NCI-H2196 (cell line): ENCODE measurements at regions not wholly inside any gene's neighbourhood (a gene's known extent, or its start where the extent isn't known, plus 50 kb on each side); places are given as distances from the start of the nearest gene placed in this dataset.

Source experiments
- DNase-seq: peaks from one replicate; lab custom pipeline; 2025; ENCODE audit not compliant: unreplicated experiment; lab: John Stamatoyannopoulos, UW

DNA sequence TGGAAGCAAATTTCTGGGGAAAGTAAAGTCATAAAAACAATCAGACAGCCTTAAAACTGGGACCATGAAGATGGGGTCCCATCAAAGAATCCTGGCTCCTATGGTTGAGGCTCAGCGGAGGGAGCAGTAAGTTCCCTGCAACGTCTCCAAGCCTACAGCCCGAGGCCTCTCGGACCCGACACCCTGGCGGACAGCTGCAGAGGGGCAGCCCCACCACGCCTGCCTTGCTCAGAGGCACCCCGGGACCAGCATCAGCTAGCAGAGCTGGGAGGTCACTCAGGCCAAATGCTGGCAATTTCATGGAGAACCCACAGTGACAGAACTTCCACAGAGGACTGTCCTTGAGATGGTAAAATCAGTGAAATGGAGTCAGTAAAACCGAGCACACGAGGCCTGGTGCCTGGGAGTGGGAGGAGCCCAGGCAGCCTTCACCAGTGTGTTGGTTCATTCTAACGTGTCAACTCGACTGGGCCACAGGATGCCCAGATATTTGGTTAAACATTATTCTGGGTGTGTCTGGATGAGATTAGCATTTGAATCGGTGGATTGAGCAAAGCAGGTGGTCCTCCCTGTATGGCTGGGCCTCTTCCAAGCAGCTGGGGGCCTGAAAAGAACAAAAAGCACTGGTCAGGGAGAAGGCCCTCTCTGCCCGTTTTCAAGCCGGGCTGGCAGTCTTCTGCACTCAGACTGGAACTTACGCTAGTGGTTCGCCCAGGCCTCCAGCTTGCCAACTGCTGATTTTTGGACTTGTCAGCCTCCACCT lies 96.2 kb upstream of the INSIG1 start:
- DNase-seq: no peak

DNA sequence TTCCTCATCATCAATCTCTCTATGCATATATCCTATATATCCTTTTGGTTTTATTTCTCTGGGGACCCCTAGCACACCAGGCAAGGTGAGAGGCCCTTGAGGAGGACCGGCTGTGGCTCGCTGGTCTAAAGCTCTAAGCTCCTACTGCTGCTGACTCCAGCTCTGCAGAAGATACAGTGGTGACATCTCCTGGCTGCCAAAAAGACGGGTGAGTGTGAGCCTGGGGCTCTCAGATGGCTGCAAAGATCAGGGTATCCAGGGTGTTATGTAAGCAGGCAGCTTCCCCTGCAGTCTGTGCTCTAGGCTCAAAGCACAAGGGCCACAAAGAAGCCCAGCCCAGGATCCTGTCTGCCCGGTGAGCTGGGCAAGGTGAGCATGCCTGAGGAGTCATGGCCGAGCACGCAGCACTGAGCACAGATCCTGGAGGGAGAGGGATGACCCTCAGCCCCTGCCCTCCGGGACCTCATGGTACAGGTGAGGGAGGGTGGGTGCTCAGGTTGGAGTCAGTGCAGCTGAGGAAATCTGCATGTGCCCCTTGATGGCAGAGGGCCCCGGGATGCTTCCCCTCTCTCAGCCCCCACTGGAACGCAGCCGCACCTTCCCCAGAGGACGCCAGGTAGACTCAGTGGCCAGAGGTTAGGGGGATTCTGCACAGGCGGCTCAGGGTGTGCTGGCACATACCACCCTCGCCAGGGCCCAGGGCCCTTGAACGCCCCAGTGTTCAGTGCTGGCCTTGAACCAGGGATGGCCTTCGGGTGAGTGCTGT lies 95.4 kb upstream of the INSIG1 start:
- DNase-seq: no peak

DNA sequence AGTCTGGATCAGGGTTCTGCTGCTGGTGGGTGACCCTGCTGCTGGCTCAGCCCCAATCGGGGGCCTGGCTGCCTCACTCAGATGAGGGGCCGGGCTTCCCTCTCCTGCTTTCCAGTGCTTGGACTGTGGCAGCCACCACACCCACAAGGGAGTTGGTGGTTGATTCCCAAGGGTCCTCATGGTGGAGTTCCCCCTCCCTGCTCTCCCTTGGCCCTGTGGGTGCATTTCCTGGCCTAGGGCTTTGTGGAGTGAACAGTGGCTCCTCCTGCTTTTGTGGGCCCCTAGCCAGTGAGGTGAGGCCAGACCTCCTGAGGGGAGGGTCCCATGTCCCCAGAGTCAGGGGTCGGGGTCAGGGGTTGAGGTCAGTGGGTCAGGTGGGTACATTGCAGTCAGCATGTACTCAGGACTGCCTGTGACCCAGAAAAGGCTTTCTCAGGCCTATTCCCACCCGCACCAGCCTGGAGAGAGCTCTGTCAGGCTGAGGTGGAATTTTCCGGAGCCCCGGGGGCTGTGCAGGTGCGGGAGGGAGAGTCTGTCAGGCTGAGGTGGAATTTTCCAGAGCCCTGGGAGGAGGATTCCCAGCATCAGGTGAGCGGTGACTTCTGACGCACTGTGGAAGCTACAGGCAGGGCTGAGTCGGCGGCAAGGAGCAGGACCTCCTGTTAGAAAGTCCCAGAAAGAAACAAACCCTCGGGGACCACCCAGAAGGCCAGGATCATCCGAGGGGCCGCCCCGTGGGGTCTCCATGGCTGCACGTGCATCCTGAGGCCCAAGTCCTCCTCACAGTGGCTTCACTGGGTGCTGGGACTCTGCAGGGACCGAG lies 94.4 kb upstream of the INSIG1 start:
- DNase-seq: no peak

DNA sequence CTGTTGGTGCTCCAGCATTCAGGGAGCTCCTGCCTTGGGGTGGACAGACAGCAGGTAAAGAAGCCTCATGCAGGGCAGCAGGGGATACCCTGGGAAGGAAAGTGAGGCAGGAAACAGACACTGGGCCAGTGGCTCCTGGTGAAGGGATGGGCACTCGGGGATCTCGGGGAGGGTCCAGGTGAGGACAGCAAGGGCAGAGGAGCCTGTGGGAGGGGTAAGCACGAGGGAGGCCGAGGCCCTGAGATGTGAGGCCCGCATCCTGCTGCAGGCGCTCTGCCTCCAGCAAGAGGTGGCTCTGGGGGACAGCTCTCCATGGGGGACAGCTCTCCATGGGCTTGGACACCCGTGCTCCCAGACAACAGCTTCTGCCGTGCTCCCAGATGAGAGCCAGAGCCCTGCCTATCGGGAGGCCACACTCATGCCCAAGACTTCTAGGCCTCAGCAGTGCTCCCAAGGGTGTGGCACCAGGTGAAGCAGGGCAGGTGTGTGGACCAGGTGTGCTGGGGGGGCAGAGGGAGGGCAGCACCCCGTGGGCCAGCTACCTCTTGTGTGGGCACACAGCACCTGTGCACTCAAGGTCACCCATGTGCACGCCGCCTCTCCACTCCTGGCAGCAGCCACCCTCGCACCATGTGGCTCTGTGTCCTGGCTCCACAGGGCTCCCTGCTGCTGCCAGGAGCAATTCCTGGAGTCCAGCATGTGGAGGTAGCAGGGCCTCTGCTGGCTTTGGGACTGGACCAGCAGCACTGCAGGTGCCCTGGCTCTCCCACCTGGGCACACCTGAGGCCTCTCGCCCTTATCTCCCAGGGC lies 93.6 kb upstream of the INSIG1 start:
- no peak for DNase-seq

DNA sequence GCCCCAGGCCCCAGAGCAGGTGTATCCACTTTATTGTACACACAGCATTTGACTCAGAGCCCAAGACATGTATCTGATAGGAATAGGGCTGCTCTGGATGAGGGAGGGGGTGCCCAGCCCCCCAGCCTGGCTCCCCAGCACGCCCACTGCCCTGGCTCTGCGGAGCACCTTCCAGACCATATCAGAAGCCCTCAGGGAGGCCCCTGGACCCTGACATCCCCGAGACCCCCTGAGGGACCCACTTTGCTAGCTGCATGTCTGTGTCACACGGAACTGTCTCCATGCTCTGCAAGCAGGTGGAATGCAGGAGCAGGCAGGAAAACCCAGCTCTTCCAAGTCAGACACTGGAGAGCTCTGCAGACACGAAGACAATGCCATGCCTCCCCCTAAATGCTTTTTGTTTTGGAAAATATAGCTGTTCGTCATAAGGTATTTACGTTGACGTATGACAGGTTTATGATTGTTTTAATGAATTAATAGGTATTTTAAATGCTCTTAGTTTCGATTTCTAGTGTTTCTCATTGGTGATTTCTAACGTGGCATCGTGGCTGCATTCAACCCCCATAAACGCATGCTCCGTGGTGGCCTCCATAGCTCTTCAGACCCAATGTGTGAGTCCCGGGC lies 92.8 kb upstream of the INSIG1 start:
- DNase-seq: no peak

DNA sequence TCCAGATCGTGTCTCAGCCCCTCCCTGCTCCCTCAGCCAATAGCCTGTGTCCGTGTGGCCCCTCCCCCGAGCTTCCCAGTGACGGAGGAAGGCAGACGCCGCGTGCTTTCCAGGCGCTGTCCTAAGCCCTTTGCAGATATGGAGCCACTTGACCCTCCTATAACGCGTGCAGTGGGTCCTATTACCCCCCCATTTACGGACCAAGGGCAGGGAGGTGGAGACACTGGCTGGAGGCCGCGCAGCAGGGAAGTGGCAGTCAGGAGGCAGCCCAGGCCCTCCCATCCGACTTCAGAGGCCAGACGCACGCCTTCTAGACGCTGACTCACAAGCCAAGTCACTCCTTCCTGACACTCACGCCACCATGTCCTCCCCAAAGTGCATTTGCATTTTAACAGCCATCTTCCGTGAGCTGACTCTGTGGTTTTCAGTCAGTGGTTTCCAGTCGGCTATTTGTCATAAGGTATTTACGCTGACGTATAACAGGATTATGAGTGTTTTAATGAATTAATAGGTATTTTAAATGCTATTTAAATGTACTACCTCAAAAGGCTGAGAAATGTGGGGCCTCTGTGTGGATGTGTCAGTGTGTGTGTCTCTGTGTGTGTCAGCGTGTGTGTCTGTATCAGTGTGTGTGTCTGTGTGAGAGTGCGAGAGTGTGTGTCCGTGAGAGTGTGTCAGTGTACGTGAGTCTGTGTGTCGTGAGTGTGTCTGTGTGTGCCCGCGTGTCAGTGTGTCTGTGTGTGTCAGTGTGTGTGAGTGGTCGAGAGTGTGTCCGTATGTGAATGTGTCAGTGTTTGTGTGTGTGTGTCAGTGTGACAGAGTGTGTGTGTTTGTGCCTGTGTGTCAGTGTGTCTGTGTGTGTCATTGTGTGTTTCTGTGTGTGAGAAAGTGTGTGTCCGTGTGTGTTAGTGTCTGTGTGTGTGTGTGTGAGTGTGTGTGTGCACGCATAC lies 92.0 kb upstream of the INSIG1 start:
- no peak for DNase-seq

DNA sequence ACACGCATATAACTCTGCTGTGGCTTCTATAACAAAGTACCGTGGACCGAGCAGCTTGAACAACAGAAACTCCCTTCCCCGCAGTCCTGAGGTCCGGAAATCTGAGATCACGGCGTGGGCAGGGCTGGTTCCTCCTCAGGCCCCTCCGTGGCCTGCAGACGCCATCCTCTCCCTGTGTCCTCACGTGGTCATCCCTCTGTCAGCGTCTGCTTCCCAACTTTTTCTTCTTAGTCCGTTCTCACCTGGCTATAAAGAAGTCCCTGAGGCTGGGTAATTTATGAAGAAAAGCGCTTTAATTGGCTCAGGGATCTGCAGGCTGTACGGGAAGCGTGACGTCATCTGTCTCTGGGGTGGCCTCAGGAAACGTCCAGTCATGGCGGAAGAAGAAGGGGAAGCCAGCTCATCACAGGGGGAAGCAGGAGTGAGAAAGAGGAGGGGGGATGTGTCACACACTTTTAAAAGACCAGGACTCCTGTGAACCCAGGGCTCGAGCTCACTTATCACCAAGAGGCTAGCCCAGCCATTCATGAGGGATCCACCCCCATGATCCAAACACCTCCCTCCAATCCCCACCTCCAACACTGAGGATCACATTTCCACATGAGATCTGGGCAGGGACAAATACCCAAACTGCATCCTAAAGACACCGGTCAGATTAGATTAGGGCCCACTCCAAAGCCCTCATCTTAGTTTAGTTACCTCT lies 91.2 kb upstream of the INSIG1 start:
- no peak for DNase-seq

DNA sequence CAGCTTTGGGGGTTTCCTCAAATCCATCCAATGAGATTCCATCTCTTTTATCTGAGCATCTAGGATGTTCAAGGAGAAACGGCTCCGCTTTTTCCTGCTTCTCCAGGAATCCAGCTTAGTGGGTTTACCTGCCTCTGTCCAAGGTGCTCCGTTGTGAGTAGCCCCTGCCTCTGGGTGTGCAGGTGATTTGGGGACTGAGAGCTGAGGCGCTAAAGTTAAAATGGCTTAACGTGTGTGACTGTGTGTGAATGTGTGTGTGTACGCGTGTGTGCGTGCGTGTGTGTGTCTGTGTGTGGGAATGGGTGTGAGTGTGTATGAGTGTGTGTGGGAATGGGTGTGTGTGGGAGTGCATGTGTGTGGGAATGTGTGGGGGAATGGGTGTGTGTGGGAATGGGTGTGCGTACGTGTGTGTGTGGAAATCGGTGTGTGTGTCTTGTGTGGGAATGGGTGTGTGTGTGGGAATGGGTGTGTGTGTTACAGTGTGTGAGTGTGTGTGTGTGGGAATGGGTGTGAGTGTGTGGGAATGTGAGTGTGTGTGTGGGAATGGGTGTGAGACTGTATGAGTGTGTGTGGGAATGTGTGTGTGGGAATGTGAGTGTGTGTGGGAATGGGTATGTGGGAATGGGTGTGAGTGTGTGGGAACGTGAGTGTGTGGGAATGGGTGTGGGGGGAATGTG lies 90.2 kb upstream of the INSIG1 start:
- no peak for DNase-seq

DNA sequence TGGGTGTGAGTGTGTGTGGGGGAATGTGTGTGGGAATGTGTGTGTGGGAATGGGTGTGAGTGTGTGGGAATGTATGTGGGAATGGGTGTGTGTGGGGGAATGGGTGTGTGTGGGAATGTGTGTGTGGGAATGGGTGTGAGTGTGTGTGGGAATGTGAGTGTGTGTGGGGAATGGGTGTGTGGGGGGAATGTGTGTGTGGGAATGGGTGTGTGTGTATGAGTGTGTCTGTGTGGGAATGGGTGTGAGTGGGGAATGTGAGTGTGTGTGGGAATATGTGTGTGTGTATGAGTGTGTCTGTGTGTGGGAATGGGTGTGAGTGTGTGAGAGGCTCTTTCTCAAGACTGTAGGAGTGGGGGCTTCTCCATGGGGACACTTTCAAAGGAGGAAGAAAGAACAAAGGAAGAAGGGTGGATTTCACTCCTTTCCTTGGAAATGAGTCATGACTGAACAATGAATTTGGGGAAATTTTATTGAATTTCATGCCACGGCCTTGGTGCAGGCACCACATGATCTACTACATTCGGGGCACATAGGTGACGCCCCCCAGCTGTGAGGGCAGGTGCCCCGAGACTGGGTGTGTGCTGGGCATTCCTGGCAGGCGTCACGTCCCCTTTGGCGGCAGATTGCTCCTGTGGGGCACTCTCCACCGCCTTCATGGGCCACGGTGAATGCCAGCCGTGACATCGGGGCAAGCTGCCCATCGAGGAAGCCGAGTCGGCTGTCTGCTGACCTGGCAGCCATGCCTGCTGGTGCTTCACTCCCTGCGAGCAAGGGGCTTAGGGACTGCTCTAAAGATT lies 88.8 kb upstream of the INSIG1 start:
- DNase-seq: no peak

DNA sequence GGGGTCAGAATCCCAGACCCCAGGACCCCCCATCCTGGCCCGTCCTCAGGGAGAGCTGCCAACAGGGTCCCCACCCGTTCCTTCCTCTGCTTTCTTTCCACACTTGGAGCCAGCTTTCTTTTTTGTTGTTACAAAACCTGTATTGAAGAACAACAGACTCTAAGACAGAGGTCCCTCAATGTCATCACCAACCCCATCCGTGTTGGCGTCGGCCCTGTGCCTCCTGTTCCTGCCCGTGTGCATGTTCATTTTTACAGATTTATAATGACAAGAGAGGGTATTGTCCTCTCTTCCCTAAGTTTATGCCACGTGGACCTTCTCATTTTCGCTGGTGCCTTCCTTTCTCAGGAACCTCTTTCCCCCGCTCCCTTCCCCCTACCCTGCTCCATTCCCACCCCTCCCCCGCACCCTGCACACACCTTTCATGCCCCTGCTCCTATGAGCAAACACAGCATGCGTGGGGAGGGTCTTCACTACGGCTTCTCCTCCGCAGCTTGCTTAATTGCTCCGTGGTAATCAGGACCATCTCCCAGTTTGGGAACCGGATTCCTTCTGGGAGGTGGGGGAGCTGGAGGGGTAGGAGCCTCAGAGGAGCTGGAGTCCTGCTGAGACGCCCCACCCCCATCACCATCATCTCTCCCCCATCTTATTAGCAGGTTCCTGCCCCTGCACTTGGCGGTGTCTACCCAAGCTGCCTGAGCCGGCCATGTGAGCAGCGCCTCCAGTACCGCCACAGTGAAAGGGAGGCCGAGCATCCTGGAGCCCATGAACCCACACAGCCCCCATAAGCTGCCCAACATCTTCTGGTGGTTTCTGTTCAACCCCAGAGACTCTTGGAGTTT lies 88.0 kb upstream of the INSIG1 start:
- no peak for DNase-seq

DNA sequence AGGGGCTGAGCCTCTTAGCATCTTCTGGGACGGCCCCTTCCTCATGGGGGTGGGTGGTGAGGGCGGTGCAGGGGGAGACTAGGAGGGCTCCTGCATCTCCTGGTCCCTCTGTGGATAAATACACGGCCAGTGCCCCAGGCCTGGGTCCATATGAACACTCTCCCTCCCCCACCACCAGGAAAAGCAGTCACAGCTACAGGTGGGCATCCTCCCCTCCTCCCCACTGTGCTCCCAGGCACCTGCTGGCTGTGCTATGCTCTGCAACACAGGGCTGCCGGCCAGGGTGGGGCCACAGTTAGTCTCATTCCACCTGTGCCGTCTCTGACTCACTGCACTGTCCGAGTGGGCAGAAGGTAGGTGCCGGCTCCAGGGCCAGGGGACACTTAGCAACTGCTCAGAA lies 87.3 kb upstream of the INSIG1 start:
- DNase-seq: no peak

DNA sequence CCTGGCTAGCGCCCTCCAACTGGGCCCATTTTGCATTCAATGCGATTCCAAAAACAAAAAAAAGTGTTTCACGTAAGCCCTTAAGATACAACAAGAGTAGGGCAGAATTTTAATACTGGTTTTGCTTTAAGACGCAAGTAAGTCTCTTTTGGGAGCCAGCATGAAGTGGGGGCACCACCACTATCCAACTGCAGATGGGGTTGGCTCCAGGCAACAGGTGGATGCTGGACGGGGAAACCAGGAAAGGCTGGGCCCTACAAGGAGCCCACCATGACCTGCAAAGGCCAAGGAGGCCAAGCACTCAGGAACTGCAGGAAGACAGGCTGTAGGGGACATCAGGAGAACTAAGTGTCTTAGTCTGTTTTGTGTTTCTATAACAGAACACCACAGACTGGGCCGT lies 86.5 kb upstream of the INSIG1 start:
- no peak for DNase-seq

DNA sequence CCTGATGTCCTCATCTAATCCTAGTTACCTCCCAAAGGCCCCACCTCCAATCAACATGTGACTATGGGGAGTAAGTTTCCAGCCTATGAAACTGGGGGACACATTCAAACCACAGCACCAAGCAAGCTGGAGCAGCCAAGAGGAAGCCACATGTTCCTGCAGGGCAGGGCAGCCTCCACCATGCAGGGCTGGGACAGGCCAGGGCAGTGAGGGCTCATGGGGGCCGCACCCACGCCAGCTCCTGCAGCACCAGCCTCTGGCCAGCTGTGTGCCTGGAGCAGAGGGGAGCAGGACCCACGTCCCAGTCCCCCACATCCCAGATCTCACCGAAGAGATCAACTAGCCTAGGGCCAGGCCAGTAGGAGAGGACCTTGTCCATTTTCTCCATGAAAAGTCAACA lies 85.9 kb upstream of the INSIG1 start:
- DNase-seq: no peak

DNA sequence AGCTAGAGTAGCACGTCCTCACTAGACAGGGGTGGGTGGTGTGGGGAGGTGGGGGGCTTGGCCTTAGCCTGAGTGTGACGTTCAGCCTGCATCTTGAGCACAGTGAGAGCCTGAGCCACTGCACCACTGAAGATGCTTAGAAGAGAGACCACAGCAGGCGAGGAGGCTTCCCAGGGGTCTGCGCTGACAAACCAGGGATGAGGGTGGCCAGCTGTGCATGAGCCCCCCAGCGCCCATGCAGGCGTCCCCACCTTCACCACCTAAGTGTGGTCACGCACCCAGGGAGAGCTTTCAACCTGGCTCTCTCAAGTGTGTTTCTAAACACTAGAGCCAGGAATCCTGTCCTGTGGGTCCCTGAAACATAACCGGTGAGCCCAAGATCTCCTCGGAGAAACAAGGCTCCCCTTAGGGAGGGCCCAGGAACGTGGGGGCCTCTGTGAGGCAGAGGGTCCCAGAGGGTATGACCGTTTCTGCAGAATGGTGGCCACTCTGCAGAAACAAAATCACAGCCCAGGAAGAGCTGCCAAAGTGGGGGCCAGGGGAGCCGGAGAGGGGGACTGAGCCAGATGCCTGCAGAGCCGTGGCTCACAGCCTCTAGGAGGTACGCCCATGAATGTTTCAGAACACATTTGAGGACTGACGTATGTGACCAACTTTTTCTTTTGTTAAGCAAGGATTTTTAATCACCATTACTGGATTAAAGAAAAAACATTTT lies 85.2 kb upstream of the INSIG1 start:
- DNase-seq: no peak

DNA sequence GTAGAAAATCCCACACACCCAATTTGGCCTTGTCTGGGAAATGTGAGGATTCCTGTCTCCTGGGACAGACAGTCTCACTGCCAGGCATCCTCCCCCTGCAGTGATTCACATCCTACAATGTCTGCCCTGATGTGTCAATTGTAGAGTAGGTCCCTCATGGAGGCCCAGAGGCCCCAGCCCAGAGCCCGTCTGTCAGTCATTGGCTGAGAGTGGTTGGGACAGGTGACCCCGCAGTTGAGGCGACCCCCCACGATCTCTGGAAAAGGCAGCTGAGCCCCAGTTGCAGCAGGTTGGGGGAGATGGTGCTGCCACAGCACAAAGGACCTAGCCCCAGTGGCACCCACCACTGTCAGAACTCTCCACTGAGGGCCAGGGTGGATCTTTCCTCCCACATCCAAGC lies 84.3 kb upstream of the INSIG1 start:
- DNase-seq: no peak
